PC-9 (cell line): ENCODE measurements at regions not wholly inside any gene's neighbourhood (a gene's known extent, or its start where the extent isn't known, plus 50 kb on each side); places are given as distances from the start of the nearest gene placed in this dataset.
"Not testable (repeated sequence)": the region's sequence is repeated elsewhere in the genome, so short reads cannot be mapped to it uniquely, and the experiment has no call there.

Experiments used
- BruUV-seq: library from RNA; stranded (reverse); fragments of 400-500 nt; replicated peaks from 2 replicates; lab custom pipeline; 2021; lab: Mats Ljungman, UMichigan
- CTCF ChIA-PET: fragments of 300-600 bp; sonication (Branson Sonifier 250); formaldehyde crosslinking; loops from one replicate; lab custom pipeline; 2022; ENCODE audit warnings: antibody characterized with exemption; lab: Charles Lee
- POLR2A ChIA-PET: fragments of 300-600 bp; sonication (Branson Sonifier 250); formaldehyde crosslinking; loops from one replicate; lab custom pipeline; 2022; ENCODE audit warnings: antibody characterized with exemption; ENCODE audit not compliant: unreplicated experiment; lab: Charles Lee
- DNase-seq, 2 experiments: peaks; one replicate each; pipeline versions ENCODE4 v3.0.0 to v3.0.0-alpha.2; 2015 to 2022; ENCODE audit warnings: mixed read lengths in 1 of 2
- H2AFZ ChIP-seq: fragments of 200-600 bp; sonication (generic); 2 replicates; pipeline ENCODE4 v1.8.1; 2017; ENCODE audit warnings: antibody characterized with exemption
- H3F3A ChIP-seq: fragments of 200-600 bp; sonication (generic); 2 replicates; pipeline ENCODE4 v1.8.1; 2017; ENCODE audit warnings: antibody characterized with exemption, mild to moderate bottlenecking, low read depth; ENCODE audit not compliant: insufficient read depth
- H3K27ac ChIP-seq: fragments of 200-600 bp; sonication (generic); 2 replicates; pipeline ENCODE4 v1.6.1; 2016; ENCODE audit warnings: mixed run types
- H3K27me3 ChIP-seq: fragments of 200-600 bp; sonication (generic); 2 replicates; pipeline ENCODE4 v1.6.1; 2016; ENCODE audit warnings: low read depth, mixed run types; ENCODE audit not compliant: insufficient read depth
- H3K36me3 ChIP-seq: fragments of 200-600 bp; sonication (generic); 2 replicates; pipeline ENCODE4 v1.6.1; 2016; ENCODE audit warnings: low read depth, mixed run types
- H3K4me1 ChIP-seq: fragments of 200-600 bp; sonication (generic); replicated peaks from 2 replicates; pipeline ENCODE4 v1.6.1; 2016; ENCODE audit warnings: mixed run types; ENCODE audit not compliant: insufficient read depth
- H3K4me2 ChIP-seq: fragments of 200-600 bp; sonication (generic); 2 replicates; pipeline ENCODE4 v1.6.1; 2017; ENCODE audit warnings: mixed run types
- H3K4me3 ChIP-seq: fragments of 200-600 bp; sonication (generic); 2 replicates; pipeline ENCODE4 v1.6.1; 2016; ENCODE audit warnings: mixed run types
- H3K79me2 ChIP-seq: fragments of 200-600 bp; sonication (generic); 2 replicates; pipeline ENCODE4 v1.6.1; 2017; ENCODE audit warnings: low read depth, mixed run types
- H3K9me2 ChIP-seq: fragments of 200-600 bp; sonication (generic); 2 replicates; pipeline ENCODE4 v1.8.1; 2017; ENCODE audit warnings: mild to moderate bottlenecking; ENCODE audit not compliant: insufficient read depth
- H3K9me3 ChIP-seq: fragments of 200-600 bp; sonication (generic); 2 replicates; pipeline ENCODE4 v1.8.1; 2016; ENCODE audit warnings: low read depth; ENCODE audit not compliant: insufficient read depth
- H4K20me1 ChIP-seq: fragments of 200-600 bp; sonication (generic); 2 replicates; pipeline ENCODE4 v1.8.1; 2017; ENCODE audit not compliant: insufficient read depth
- EZH2 ChIP-seq: fragments of 200-600 bp; sonication (generic); IDR thresholded peaks from 2 replicates; pipeline ENCODE4 v1.8.0; 2017; ENCODE audit warnings: antibody characterized with exemption, low read depth
- intact Hi-C: fragments of 100-400 bp; cut with micrococcal nuclease; formaldehyde crosslinking; loops from one replicate; pipeline ENCODE4 v1.10.0; 2022; ENCODE audit not compliant: unreplicated experiment
- TF ChIP-seq, protein P1 (sequence below): fragments of 200-600 bp; sonication (generic); conservative IDR thresholded peaks from 2 replicates; pipeline ENCODE4 v1.6.1; 2017; ENCODE audit warnings: mixed run types, antibody characterized with exemption, mild to moderate bottlenecking, moderate library complexity

DNA sequence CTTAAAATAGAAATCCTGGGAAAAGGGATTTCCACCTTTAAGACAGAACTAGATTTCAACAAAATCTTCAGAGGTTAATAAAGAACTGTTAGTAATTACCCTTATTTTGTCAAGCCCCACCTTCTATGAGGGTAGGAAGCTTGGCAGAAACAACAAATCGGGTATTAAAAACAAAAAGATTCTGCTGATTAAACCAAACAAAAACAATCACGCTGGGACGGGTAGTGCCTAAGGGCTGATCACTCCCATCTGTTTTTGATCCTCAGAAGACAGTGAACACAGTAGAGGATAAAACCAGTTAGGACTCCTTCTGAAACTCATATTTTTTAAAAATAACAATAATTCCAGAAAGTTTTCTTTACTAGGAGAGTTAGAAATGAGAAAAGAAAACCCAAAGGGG lies 441.3 kb upstream of the API5 start:
- H3K9me2 ChIP-seq: no peaks in the 10 kb centered on the region
- H3K36me3 ChIP-seq: no peaks in the 10 kb centered on the region
- no peaks in the 10 kb centered on the region for H3K79me2 ChIP-seq
- no peak overlapping the region for H2AFZ ChIP-seq
- no peak overlapping the region for H3K27ac ChIP-seq
- no peaks in the 10 kb centered on the region for H3K4me1 ChIP-seq
- no peaks in the 10 kb centered on the region for H4K20me1 ChIP-seq
- no peak for DNase-seq
- TF ChIP-seq, protein P1, sequence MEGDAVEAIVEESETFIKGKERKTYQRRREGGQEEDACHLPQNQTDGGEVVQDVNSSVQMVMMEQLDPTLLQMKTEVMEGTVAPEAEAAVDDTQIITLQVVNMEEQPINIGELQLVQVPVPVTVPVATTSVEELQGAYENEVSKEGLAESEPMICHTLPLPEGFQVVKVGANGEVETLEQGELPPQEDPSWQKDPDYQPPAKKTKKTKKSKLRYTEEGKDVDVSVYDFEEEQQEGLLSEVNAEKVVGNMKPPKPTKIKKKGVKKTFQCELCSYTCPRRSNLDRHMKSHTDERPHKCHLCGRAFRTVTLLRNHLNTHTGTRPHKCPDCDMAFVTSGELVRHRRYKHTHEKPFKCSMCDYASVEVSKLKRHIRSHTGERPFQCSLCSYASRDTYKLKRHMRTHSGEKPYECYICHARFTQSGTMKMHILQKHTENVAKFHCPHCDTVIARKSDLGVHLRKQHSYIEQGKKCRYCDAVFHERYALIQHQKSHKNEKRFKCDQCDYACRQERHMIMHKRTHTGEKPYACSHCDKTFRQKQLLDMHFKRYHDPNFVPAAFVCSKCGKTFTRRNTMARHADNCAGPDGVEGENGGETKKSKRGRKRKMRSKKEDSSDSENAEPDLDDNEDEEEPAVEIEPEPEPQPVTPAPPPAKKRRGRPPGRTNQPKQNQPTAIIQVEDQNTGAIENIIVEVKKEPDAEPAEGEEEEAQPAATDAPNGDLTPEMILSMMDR: no peak
- TF ChIP-seq EZH2: no peak
- peaks cover 21% of the 10 kb centered on the region for H3K27me3 ChIP-seq
- no peak overlapping the region for H3K4me3 ChIP-seq
- H3F3A ChIP-seq: no peaks in the 10 kb centered on the region
- intact Hi-C loops: no loop called here
- BruUV-seq: no TSS peak
- no peak overlapping the region for H3K4me2 ChIP-seq
- POLR2A ChIA-PET: no interaction called here
- CTCF ChIA-PET: no interaction called here
- no peaks in the 10 kb centered on the region for H3K9me3 ChIP-seq

DNA sequence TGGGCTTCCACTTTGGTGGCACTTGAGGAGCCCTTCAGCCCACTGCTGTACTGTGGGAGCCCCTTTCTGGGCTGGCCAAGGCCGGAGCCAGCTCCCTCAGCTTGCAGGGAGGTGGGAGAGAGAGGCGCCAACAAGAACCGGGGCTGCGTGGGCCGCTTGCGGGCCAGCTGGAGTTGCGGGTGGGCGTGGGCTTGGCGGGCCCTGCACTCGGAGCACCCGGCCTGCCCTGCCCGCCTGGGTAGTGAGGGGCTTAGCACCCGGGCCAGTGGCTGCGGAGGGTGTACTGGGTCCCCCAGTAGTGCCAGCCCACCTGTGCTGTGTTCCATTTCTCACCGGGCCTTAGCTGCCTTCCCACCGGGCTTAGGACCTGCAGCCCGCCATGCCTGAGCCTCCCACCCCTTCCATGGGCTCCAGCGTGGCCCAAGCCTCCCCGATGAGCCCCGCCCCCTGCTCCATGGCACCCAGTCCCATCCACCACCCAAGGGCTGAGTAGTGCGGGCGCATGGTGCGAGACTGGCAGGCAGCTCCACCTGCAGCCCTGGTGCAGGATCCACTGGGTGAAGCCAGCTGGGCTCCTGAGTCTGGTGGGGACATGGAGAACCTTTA lies 437.9 kb upstream of the API5 start:
- H2AFZ ChIP-seq, H3F3A ChIP-seq, H3K9me3 ChIP-seq, BruUV-seq, H3K4me2 ChIP-seq, H3K27ac ChIP-seq, POLR2A ChIA-PET, intact Hi-C loops, H3K4me1 ChIP-seq, DNase-seq, H3K36me3 ChIP-seq, H3K79me2 ChIP-seq, H3K4me3 ChIP-seq, H4K20me1 ChIP-seq, H3K9me2 ChIP-seq, CTCF ChIA-PET: not testable (repeated sequence)
- peaks cover 21% of the 10 kb centered on the region for H3K27me3 ChIP-seq

DNA sequence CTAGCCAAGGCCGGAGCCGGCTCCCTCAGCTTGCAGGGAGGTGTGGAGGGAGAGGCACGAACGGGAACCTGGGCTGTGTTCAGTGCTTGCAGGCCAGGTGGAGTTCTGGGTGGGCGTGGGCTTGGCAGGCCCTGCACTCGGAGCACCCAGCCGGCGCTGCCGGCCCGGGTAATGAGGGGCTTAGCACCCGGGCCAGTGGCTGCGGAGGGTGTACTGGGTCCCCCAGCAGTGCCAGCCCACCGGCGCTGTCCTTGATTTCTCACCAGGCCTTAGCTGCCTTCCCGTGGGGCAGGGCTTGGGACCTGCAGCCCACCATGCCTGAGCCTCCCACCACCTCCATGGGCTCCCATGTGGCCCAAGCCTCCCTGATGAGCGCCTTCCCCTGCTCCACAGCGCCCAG lies 430.5 kb upstream of the API5 start:
- H3K27ac ChIP-seq, H3K4me3 ChIP-seq, H3K79me2 ChIP-seq, H3K36me3 ChIP-seq, CTCF ChIA-PET, H3K4me2 ChIP-seq, H3K9me3 ChIP-seq, intact Hi-C loops, DNase-seq, H2AFZ ChIP-seq, H3K4me1 ChIP-seq, H4K20me1 ChIP-seq, H3F3A ChIP-seq, H3K9me2 ChIP-seq, BruUV-seq: not testable (repeated sequence)
- POLR2A ChIA-PET: interaction anchor here (0.6 kb wide), 1 partner anchor 430 kb away, joined by 4 read pairs; no protein-coding TSS in a partner anchor
- peaks cover 10% of the 10 kb centered on the region; the same call in 1 of the 2 replicates for H3K27me3 ChIP-seq

DNA sequence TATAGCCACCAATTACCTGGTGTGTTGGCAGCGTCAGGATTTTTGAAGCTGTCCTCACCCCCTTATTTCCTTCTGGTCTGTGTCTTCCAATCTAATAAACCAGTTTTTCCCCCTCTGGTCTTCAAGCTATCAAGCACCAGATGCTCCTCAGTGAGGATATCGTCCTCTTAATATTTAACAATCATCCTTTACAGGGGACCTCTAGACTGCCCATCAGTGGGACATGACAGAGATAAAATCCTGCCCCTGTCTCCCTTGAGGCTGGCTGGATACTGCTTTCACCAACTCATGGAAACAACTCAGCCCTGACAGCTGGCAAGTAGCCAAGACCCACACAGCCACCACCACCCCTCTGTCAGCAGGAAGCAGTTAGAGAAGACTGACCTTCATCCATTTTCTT lies 421.0 kb upstream of the API5 start:
- CTCF ChIA-PET: no interaction called here

More for the DNA sequence above, 421.0 kb upstream of the API5 start:
- Histone ChIP-seq H3K9me2 (no peaks in the 10 kb centered on the region; the same call in 1 of the 2 replicates), H3K4me3 (no peak overlapping the region), H3K9me3 (no peaks in the 10 kb centered on the region), H3K36me3 (no peaks in the 10 kb centered on the region), H3K27me3 (no peaks in the 10 kb centered on the region), H3K27ac (no peak overlapping the region), H3K4me1 (no peaks in the 10 kb centered on the region), H2AFZ (no peak overlapping the region), H3K4me2 (no peak overlapping the region), H3K79me2 (no peaks in the 10 kb centered on the region), H4K20me1 (peaks cover under 1% of the 10 kb centered on the region; the same call in 1 of the 2 replicates), H3F3A (no peaks in the 10 kb centered on the region)
- intact Hi-C loops: no loop called here
- POLR2A ChIA-PET: no interaction called here
- no TSS peak for BruUV-seq
- no peak for TF ChIP-seq EZH2
- TF ChIP-seq, protein P1: no peak
- no peak for DNase-seq
